Astrocyte of the spinal cord (primary cell): ENCODE measurements at regions not wholly inside any gene's neighbourhood (a gene's known extent, or its start where the extent isn't known, plus 50 kb on each side); places are given as distances from the start of the nearest gene placed in this dataset.

Source experiments
- DNase-seq: peaks from one replicate; pipeline ENCODE4 v3.0.0; 2011; ENCODE audit warnings: low read depth, low spot score
- H3K4me3 ChIP-seq: 2 replicates; pipeline ENCODE4 v1.5.1; 2011; ENCODE audit warnings: low read depth, mild to moderate bottlenecking, low read length, moderate library complexity
- in situ Hi-C: cut with HindIII; loops from 2 replicates; pipeline ENCODE4 v1.10.0; 2017; ENCODE audit warnings: low sequenced_read_pairs
- TF ChIP-seq, protein P1 (sequence below): IDR thresholded peaks from 2 replicates; pipeline ENCODE4 v1.5.1; 2012; ENCODE audit warnings: low read depth, mild to moderate bottlenecking, low read length, inconsistent platforms

DNA sequence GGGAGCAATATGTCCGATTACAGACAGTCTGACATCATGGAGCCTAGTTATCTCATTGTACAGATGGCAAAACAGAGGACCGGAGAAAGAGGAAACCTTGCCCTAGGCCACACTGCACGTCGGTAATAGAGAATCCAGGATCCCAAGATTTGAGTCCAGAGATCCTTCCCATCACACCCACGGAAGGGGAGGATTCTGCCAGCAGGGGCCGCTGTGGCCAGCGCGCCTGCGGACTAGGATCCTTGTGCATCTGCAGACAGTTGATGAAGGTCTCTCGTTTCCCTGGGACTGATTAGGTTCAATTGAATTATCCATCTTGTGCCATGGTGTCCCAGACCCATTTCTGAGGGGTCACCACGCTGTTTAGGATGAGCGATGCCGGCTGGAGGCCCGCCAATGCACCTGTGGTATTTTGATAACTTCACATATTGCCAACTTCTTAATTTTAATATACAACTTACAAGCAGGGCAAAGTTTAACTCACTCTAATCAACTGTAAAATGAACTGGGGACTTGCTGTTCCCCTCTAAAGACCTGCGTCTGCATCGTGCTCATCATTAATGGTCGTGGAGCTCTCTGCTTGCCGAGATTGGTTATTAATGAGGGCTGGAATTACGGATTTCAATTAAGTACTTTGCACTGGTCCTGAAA, 592.7 kb upstream of the BRINP1 start:
- no peak overlapping the region for H3K4me3 ChIP-seq
- in situ Hi-C loops = no loop called here
- DNase-seq = peak; percentile 25
- TF ChIP-seq, protein P1, sequence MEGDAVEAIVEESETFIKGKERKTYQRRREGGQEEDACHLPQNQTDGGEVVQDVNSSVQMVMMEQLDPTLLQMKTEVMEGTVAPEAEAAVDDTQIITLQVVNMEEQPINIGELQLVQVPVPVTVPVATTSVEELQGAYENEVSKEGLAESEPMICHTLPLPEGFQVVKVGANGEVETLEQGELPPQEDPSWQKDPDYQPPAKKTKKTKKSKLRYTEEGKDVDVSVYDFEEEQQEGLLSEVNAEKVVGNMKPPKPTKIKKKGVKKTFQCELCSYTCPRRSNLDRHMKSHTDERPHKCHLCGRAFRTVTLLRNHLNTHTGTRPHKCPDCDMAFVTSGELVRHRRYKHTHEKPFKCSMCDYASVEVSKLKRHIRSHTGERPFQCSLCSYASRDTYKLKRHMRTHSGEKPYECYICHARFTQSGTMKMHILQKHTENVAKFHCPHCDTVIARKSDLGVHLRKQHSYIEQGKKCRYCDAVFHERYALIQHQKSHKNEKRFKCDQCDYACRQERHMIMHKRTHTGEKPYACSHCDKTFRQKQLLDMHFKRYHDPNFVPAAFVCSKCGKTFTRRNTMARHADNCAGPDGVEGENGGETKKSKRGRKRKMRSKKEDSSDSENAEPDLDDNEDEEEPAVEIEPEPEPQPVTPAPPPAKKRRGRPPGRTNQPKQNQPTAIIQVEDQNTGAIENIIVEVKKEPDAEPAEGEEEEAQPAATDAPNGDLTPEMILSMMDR = peak; percentile 83

- in situ Hi-C loops = no loop called here
- H3K4me3 ChIP-seq = no peak overlapping the region
- peak; percentile 27 for DNase-seq
Measured at GRCh38 chr9:119959846-119960545, 590.8 kb upstream of the BRINP1 start.

GRCh38 chr9:119956111-119956510, 586.9 kb upstream of the BRINP1 start:
- TF ChIP-seq, protein P1 = no peak
- in situ Hi-C loops = no loop called here
- no peak for DNase-seq
- no peak overlapping the region for H3K4me3 ChIP-seq

More at GRCh38 chr9:119959846-119960545, 590.8 kb upstream of the BRINP1 start:
- TF ChIP-seq, protein P1 = no peak

DNA sequence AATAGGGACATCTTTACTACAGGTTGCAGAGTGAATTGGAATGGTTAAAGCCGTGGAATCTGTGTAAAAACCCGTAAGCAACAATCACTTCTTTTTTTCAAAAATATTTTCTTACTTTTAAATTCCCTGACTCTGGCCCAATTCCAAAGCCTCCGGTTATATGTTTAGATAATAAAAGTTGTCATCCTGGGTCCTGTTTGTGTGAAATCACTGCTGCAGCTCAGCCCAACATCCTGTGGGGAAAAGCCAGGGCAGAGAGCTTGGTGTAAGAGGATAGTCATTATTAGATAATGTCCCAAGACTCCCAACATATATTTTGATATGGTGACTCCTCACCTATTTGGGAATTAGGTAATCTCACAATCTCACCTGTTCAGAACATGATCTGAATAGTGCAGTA, 586.0 kb upstream of the BRINP1 start:
- TF ChIP-seq, protein P1 = no peak
- H3K4me3 ChIP-seq = no peak overlapping the region
- in situ Hi-C loops = no loop called here
- no peak for DNase-seq

DNA sequence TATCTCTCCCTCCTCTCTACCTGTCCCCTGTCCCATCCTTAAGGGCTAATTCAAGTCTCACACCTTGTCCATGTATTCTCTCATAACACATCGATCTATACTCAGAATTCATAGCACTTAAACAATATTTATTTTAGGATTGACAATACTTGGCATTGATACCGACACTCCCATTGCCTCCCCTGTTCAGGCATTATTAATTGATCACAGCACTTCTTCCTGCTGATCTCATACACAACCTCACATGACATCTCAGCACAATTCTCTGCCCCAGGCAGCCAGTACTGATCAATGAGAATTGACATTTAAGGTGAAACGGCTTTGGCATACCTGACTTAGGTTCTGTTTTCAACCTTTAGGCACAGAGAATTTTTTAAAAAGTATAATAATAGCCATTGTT, 582.4 kb upstream of the BRINP1 start:
- no peak overlapping the region for H3K4me3 ChIP-seq
- TF ChIP-seq, protein P1 = no peak
- in situ Hi-C loops = no loop called here
- DNase-seq = no peak

GRCh38 chr9:119951090-119951489, 581.9 kb upstream of the BRINP1 start:
- peak; percentile 51 for DNase-seq
- TF ChIP-seq, protein P1 = no peak
- in situ Hi-C loops = no loop called here
- H3K4me3 ChIP-seq = no peak overlapping the region
